ENCODE measurements at regions not wholly inside any gene's neighbourhood (a gene's known extent, or its start where the extent isn't known, plus 50 kb on each side); places are given as distances from the start of the nearest gene placed in this dataset.
"Not testable (repeated sequence)": the region's sequence is repeated elsewhere in the genome, so short reads cannot be mapped to it uniquely, and the experiment has no call there.

- H3K27ac Mint-ChIP-seq; H3K27ac ChIP-seq (ENCODE audit: low read depth, low read length); H3K4me1 ChIP-seq (ENCODE audit: control insufficient read depth in 2 of 2, insufficient read depth in 2 of 2, low read length in 2 of 2); H3K36me3 ChIP-seq (ENCODE audit: control insufficient read depth in 2 of 3, insufficient read depth in 3 of 3, low read length in 3 of 3); H3K9me3 ChIP-seq (ENCODE audit: control insufficient read depth in 2 of 3, low read length in 3 of 3); H3K36me3 Mint-ChIP-seq; POLR2A ChIA-PET; H3K4me3 Mint-ChIP-seq; H3K27me3 ChIP-seq (ENCODE audit: control insufficient read depth in 2 of 2, insufficient read depth in 2 of 2, low read length in 2 of 2); H3K4me3 ChIP-seq (ENCODE audit: low read length); DNase-seq; H3K27me3 Mint-ChIP-seq; intact Hi-C loops (cut with micrococcal nuclease); H3K4me1 Mint-ChIP-seq; CTCF ChIA-PET; ATAC-seq: not testable (repeated sequence)
- H3K9me3 Mint-ChIP-seq = peaks cover 0 to 13% (median 5%) of the 10 kb centered on the region in 11 donors
Measured at GRCh38 chr3:176016203-176016602, 1157.1 kb downstream of the NAALADL2 start.

DNA sequence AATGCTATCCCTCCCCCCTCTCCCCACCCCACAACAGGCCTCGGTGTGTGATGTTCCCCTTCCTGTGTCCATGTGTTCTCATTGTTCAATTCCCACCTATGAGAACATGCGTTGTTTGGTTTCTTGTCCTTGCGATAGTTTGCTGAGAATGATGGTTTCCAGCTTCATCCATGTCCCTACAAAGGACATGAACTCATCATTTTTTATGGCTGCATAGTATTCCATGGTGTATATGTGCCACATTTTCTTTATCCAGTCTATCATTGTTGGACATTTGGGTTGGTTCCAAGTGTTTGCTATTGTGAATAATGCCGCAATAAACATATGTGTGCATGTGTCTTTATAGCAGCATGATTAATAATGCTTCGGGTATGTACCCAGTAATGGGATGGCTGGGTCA is 1156.1 kb downstream of the NAALADL2 start:
- H3K9me3 ChIP-seq (ENCODE audit: control insufficient read depth in 2 of 3, low read length in 3 of 3); H3K27me3 ChIP-seq (ENCODE audit: control insufficient read depth in 2 of 2, insufficient read depth in 2 of 2, low read length in 2 of 2); DNase-seq; H3K36me3 Mint-ChIP-seq; POLR2A ChIA-PET; H3K4me3 ChIP-seq (ENCODE audit: low read length); ATAC-seq; H3K27me3 Mint-ChIP-seq; H3K27ac ChIP-seq (ENCODE audit: low read depth, low read length); intact Hi-C loops (cut with micrococcal nuclease); H3K4me1 Mint-ChIP-seq; CTCF ChIA-PET; H3K4me1 ChIP-seq (ENCODE audit: control insufficient read depth in 2 of 2, insufficient read depth in 2 of 2, low read length in 2 of 2); H3K36me3 ChIP-seq (ENCODE audit: control insufficient read depth in 2 of 3, insufficient read depth in 3 of 3, low read length in 3 of 3); H3K27ac Mint-ChIP-seq; H3K4me3 Mint-ChIP-seq: not testable (repeated sequence)
- H3K9me3 Mint-ChIP-seq = peaks cover 1 to 16% (median 5%) of the 10 kb centered on the region in 11 donors

DNA sequence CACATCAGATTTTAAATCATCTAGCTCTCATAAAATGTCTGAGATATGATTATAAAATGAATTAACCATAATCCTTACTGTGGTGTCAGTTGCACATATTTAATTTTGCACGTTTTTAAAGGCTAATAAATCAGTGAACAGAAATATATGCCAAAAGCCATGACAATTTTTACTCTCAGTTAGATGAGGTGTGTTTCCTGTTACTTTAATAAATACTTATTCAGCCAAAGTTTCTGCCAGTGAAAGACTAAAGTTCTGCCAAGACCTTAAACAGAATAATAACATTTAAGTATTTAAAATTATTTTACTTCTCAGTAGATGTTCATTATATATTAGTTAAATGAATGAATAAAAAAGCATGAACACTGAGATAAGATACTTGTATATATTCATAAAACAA is 1150.1 kb downstream of the NAALADL2 start:
- Histone ChIP-seq H3K9me3 (ENCODE audit: control insufficient read depth in 2 of 3, low read length in 3 of 3) (no peaks in the 10 kb centered on the region), H3K4me3 (ENCODE audit: low read length) (no peak overlapping the region), H3K27ac (ENCODE audit: low read depth, low read length) (no peak overlapping the region), H3K27me3 (ENCODE audit: control insufficient read depth in 2 of 2, insufficient read depth in 2 of 2, low read length in 2 of 2) (no peaks in the 10 kb centered on the region), H3K36me3 (ENCODE audit: control insufficient read depth in 2 of 3, insufficient read depth in 3 of 3, low read length in 3 of 3) (no peaks in the 10 kb centered on the region), H3K4me1 (ENCODE audit: control insufficient read depth in 2 of 2, insufficient read depth in 2 of 2, low read length in 2 of 2) (no peaks in the 10 kb centered on the region)
- H3K27ac Mint-ChIP-seq = no peak overlapping the region
- intact Hi-C loops (cut with micrococcal nuclease) = no loop called here
- ChIA-PET POLR2A (no interaction called here), CTCF (no interaction called here)
- no peaks in the 10 kb centered on the region for H3K27me3 Mint-ChIP-seq
- H3K4me1 Mint-ChIP-seq = no peaks in the 10 kb centered on the region
- ATAC-seq (no peak), DNase-seq (no peak)
- no peaks in the 10 kb centered on the region for H3K36me3 Mint-ChIP-seq
- no peak overlapping the region for H3K4me3 Mint-ChIP-seq
- H3K9me3 Mint-ChIP-seq = peaks cover 0 to 7% (median 0%) of the 10 kb centered on the region in 11 donors

- Histone ChIP-seq H3K27me3 (ENCODE audit: control insufficient read depth in 2 of 2, insufficient read depth in 2 of 2, low read length in 2 of 2) (no peaks in the 10 kb centered on the region), H3K9me3 (ENCODE audit: control insufficient read depth in 2 of 3, low read length in 3 of 3) (no peaks in the 10 kb centered on the region), H3K4me3 (ENCODE audit: low read length) (no peak overlapping the region), H3K36me3 (ENCODE audit: control insufficient read depth in 2 of 3, insufficient read depth in 3 of 3, low read length in 3 of 3) (no peaks in the 10 kb centered on the region), H3K4me1 (ENCODE audit: control insufficient read depth in 2 of 2, insufficient read depth in 2 of 2, low read length in 2 of 2) (no peaks in the 10 kb centered on the region), H3K27ac (ENCODE audit: low read depth, low read length) (no peak overlapping the region)
- no peak overlapping the region for H3K27ac Mint-ChIP-seq
- no peak for DNase-seq
- H3K27me3 Mint-ChIP-seq = no peaks in the 10 kb centered on the region
- H3K4me3 Mint-ChIP-seq = no peak overlapping the region
- H3K4me1 Mint-ChIP-seq = no peaks in the 10 kb centered on the region
- intact Hi-C loops (cut with micrococcal nuclease) = no loop called here
- peaks cover 0 to 6% (median 2%) of the 10 kb centered on the region in 11 donors for H3K9me3 Mint-ChIP-seq
- ATAC-seq = no peak
- no peaks in the 10 kb centered on the region for H3K36me3 Mint-ChIP-seq
- POLR2A ChIA-PET = no interaction called here
- CTCF ChIA-PET = no interaction called here
Measured at GRCh38 chr3:176005564-176005963, 1146.4 kb downstream of the NAALADL2 start.

GRCh38 chr3:175989161-175989560 is 1130.0 kb downstream of the NAALADL2 start:
- H3K36me3 Mint-ChIP-seq = no peaks in the 10 kb centered on the region
- Histone ChIP-seq H3K9me3 (ENCODE audit: control insufficient read depth in 2 of 3, low read length in 3 of 3) (no peaks in the 10 kb centered on the region), H3K27me3 (ENCODE audit: control insufficient read depth in 2 of 2, insufficient read depth in 2 of 2, low read length in 2 of 2) (no peaks in the 10 kb centered on the region), H3K4me3 (ENCODE audit: low read length) (no peak overlapping the region), H3K36me3 (ENCODE audit: control insufficient read depth in 2 of 3, insufficient read depth in 3 of 3, low read length in 3 of 3) (no peaks in the 10 kb centered on the region), H3K4me1 (ENCODE audit: control insufficient read depth in 2 of 2, insufficient read depth in 2 of 2, low read length in 2 of 2) (no peaks in the 10 kb centered on the region), H3K27ac (ENCODE audit: low read depth, low read length) (no peak overlapping the region)
- no peak for DNase-seq
- H3K27ac Mint-ChIP-seq = no peak overlapping the region
- intact Hi-C loops (cut with micrococcal nuclease) = no loop called here
- H3K27me3 Mint-ChIP-seq = no peaks in the 10 kb centered on the region
- no peak for ATAC-seq
- ChIA-PET CTCF (interaction anchor here (0.6 kb wide), 1 partner anchor 1979 kb away, joined by 3 read pairs; no protein-coding TSS in a partner anchor), POLR2A (no interaction called here)
- peaks cover under 1 to 19% (median 11%) of the 10 kb centered on the region in 11 donors for H3K9me3 Mint-ChIP-seq
- no peak overlapping the region for H3K4me3 Mint-ChIP-seq
- H3K4me1 Mint-ChIP-seq = no peaks in the 10 kb centered on the region

- Histone ChIP-seq H3K4me1 (ENCODE audit: control insufficient read depth in 2 of 2, insufficient read depth in 2 of 2, low read length in 2 of 2) (no peaks in the 10 kb centered on the region), H3K27ac (ENCODE audit: low read depth, low read length) (no peak overlapping the region), H3K27me3 (ENCODE audit: control insufficient read depth in 2 of 2, insufficient read depth in 2 of 2, low read length in 2 of 2) (no peaks in the 10 kb centered on the region), H3K4me3 (ENCODE audit: low read length) (no peak overlapping the region), H3K36me3 (ENCODE audit: control insufficient read depth in 2 of 3, insufficient read depth in 3 of 3, low read length in 3 of 3) (no peaks in the 10 kb centered on the region), H3K9me3 (ENCODE audit: control insufficient read depth in 2 of 3, low read length in 3 of 3) (no peaks in the 10 kb centered on the region)
- CTCF ChIA-PET = interaction anchor here (0.6 kb wide), 1 partner anchor 1978 kb away, joined by 3 read pairs; no protein-coding TSS in a partner anchor
- intact Hi-C loops (cut with micrococcal nuclease) = no loop called here
- H3K9me3 Mint-ChIP-seq = peaks cover 0 to 19% (median 8%) of the 10 kb centered on the region in 11 donors
- no peaks in the 10 kb centered on the region for H3K36me3 Mint-ChIP-seq
- no peaks in the 10 kb centered on the region for H3K27me3 Mint-ChIP-seq
- no peaks in the 10 kb centered on the region for H3K4me1 Mint-ChIP-seq
- no peak for DNase-seq
- no peak overlapping the region for H3K27ac Mint-ChIP-seq
- no peak for ATAC-seq
- H3K4me3 Mint-ChIP-seq = no peak overlapping the region
- POLR2A ChIA-PET = no interaction called here
Measured at GRCh38 chr3:175988401-175988800, 1129.3 kb downstream of the NAALADL2 start.

DNA sequence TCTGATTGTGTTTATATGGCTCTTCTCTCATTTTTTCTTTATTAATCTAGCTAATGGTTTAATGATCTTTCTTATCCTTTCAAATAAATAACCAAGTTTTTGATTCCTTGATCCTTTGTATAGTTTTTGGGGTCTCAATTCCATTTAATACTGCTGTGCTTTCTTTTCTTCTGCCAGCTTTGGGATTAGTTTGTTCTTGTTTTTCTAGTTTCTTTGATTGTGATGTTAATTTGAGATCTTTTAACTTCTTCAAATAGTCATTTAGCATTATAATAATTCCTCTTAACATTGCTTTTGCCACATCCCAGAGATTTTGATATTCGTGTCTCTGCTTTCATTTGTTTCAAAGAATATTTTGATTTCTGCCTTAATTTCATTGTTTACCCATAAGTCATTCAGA is 1126.6 kb downstream of the NAALADL2 start:
- intact Hi-C loops (cut with micrococcal nuclease) = no loop called here
- Histone ChIP-seq H3K27ac (ENCODE audit: low read depth, low read length) (no peak overlapping the region), H3K4me1 (ENCODE audit: control insufficient read depth in 2 of 2, insufficient read depth in 2 of 2, low read length in 2 of 2) (no peaks in the 10 kb centered on the region), H3K36me3 (ENCODE audit: control insufficient read depth in 2 of 3, insufficient read depth in 3 of 3, low read length in 3 of 3) (no peaks in the 10 kb centered on the region), H3K9me3 (ENCODE audit: control insufficient read depth in 2 of 3, low read length in 3 of 3) (no peaks in the 10 kb centered on the region), H3K4me3 (ENCODE audit: low read length) (no peak overlapping the region), H3K27me3 (ENCODE audit: control insufficient read depth in 2 of 2, insufficient read depth in 2 of 2, low read length in 2 of 2) (no peaks in the 10 kb centered on the region)
- H3K4me3 Mint-ChIP-seq = no peak overlapping the region
- no peak overlapping the region for H3K27ac Mint-ChIP-seq
- H3K27me3 Mint-ChIP-seq = no peaks in the 10 kb centered on the region
- ATAC-seq (no peak), DNase-seq (no peak)
- CTCF ChIA-PET = no interaction called here
- H3K36me3 Mint-ChIP-seq = no peaks in the 10 kb centered on the region
- POLR2A ChIA-PET = no interaction called here
- H3K4me1 Mint-ChIP-seq = no peaks in the 10 kb centered on the region
- H3K9me3 Mint-ChIP-seq = peaks cover 0 to 20% (median 8%) of the 10 kb centered on the region in 11 donors
